Esophagus squamous epithelium (tissue), 4 donors: ENCODE measurements at regions not wholly inside any gene's neighbourhood (a gene's known extent, or its start where the extent isn't known, plus 50 kb on each side); places are given as distances from the start of the nearest gene placed in this dataset.

Experiments used
- CTCF ChIP-seq, 6 experiments: fragments of 450-650 bp in 4 of 6; fragments of 200-600 bp in 2 of 6; sonication (generic) in 2 of 6; IDR thresholded peaks; one replicate each; pipeline ENCODE4 v1.5.1; 2016 to 2019; ENCODE audit warnings: antibody characterized with exemption in 6 of 6, mild to moderate bottlenecking in 4 of 6, moderate library complexity in 4 of 6
- POLR2A ChIP-seq, 4 donors: fragments of 450-650 bp; IDR thresholded peaks; one replicate each; pipeline ENCODE4 v1.6.1; 2017; ENCODE audit warnings: antibody characterized with exemption in 4 of 4, mild to moderate bottlenecking in 4 of 4, moderate library complexity in 3 of 4

DNA sequence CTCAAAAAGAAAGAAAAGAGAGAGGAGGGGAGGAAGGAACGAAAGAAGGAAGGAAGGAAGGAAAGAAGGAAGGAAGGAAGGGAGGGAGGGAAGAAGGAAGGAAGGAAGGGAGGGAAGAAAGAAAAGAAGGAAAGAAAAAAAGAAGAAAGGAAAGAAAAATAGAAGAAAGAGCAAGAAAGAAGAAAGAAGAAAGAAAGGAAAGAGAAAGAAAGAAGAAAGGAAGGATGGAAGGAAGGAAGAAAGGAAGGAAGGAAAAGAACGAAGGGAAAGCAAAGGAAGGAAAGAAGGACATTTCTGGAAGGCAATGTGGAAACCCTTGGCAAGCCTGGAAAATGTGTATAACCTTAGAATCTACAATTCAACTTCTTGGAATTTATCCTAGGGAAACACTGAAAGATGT lies 150.4 kb upstream of the LHX1 start:
- no peak for TF ChIP-seq POLR2A (IDR thresholded peaks at IDR 0.05)
- TF ChIP-seq CTCF (IDR thresholded peaks at IDR 0.05) = no peak
